SHP77 (cell line): ENCODE measurements at regions not wholly inside any gene's neighbourhood (a gene's known extent, or its start where the extent isn't known, plus 50 kb on each side); places are given as distances from the start of the nearest gene placed in this dataset.

Source experiments
- DNase-seq, 2 experiments: peaks; one replicate each; lab custom pipeline; 2025; lab: John Stamatoyannopoulos, UW

- DNase-seq: no peak
These were observed 204.9 kb upstream of the PLET1 start for GRCh38 chr11:112465433-112466024.

- no peak for DNase-seq
These were observed 207.1 kb upstream of the PLET1 start for GRCh38 chr11:112467721-112468120.

GRCh38 chr11:112469376-112469775 is 208.7 kb upstream of the PLET1 start:
- no peak for DNase-seq

GRCh38 chr11:112470355-112470754 is 209.7 kb upstream of the PLET1 start:
- no peak for DNase-seq

- no peak for DNase-seq
These were observed 211.1 kb upstream of the PLET1 start for GRCh38 chr11:112471731-112472130.

GRCh38 chr11:112477152-112477551 is 216.5 kb upstream of the PLET1 start:
- DNase-seq: no peak

GRCh38 chr11:112477581-112478317 is 217.1 kb upstream of the PLET1 start:
- DNase-seq: no peak

GRCh38 chr11:112478806-112479205 is 218.1 kb upstream of the PLET1 start:
- no peak for DNase-seq

- DNase-seq: no peak
These were observed 220.8 kb upstream of the PLET1 start for GRCh38 chr11:112481431-112481830.

GRCh38 chr11:112481893-112482292 is 221.2 kb upstream of the PLET1 start:
- DNase-seq: no peak

GRCh38 chr11:112485280-112485679 is 224.6 kb upstream of the PLET1 start:
- DNase-seq: no peak

GRCh38 chr11:112497826-112498225 is 237.2 kb upstream of the PLET1 start:
- no peak for DNase-seq

GRCh38 chr11:112498701-112499100 is 238.0 kb upstream of the PLET1 start:
- DNase-seq: no peak

GRCh38 chr11:112499153-112499880 is 238.7 kb upstream of the PLET1 start:
- DNase-seq: no peak

- no peak for DNase-seq
These were observed 239.2 kb upstream of the PLET1 start for GRCh38 chr11:112499881-112500204.

- DNase-seq: no peak
These were observed 242.8 kb upstream of the PLET1 start for GRCh38 chr11:112503410-112503809.

GRCh38 chr11:112504056-112504455 is 243.4 kb upstream of the PLET1 start:
- DNase-seq: no peak

GRCh38 chr11:112506852-112507251 is 246.2 kb upstream of the PLET1 start:
- DNase-seq: no peak

- DNase-seq: no peak
These were observed 246.6 kb upstream of the PLET1 start for GRCh38 chr11:112507281-112507680.

GRCh38 chr11:112508750-112509149 is 248.1 kb upstream of the PLET1 start:
- no peak for DNase-seq

GRCh38 chr11:112509300-112509699 is 248.6 kb upstream of the PLET1 start:
- DNase-seq: no peak

GRCh38 chr11:112511271-112511670 is 250.6 kb upstream of the PLET1 start:
- no peak for DNase-seq

- no peak for DNase-seq
These were observed 251.3 kb upstream of the PLET1 start for GRCh38 chr11:112511911-112512310.
